ENCODE measurements at regions not wholly inside any gene's neighbourhood (a gene's known extent, or its start where the extent isn't known, plus 50 kb on each side); places are given as distances from the start of the nearest gene placed in this dataset.

- H3K36me3 ChIP-seq: no peaks in the 10 kb centered on the region
- no peak overlapping the region for H3K27ac ChIP-seq
- no peak overlapping the region for H3K4me3 ChIP-seq
- intact Hi-C loops (cut with DNase I): no loop called here
- TF ChIP-seq, protein P1, sequence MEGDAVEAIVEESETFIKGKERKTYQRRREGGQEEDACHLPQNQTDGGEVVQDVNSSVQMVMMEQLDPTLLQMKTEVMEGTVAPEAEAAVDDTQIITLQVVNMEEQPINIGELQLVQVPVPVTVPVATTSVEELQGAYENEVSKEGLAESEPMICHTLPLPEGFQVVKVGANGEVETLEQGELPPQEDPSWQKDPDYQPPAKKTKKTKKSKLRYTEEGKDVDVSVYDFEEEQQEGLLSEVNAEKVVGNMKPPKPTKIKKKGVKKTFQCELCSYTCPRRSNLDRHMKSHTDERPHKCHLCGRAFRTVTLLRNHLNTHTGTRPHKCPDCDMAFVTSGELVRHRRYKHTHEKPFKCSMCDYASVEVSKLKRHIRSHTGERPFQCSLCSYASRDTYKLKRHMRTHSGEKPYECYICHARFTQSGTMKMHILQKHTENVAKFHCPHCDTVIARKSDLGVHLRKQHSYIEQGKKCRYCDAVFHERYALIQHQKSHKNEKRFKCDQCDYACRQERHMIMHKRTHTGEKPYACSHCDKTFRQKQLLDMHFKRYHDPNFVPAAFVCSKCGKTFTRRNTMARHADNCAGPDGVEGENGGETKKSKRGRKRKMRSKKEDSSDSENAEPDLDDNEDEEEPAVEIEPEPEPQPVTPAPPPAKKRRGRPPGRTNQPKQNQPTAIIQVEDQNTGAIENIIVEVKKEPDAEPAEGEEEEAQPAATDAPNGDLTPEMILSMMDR (IDR thresholded peaks at IDR 0.05): no peak
- DNase-seq (no peak), ATAC-seq (no peak)
- H3K9me3 ChIP-seq: no peaks in the 10 kb centered on the region
- H3K4me1 ChIP-seq: peaks cover 0 to 11% (median 0%) of the 10 kb centered on the region in 9 donors
- no peaks in the 10 kb centered on the region for H3K27me3 ChIP-seq
Measured at GRCh38 chrX:150094996-150095395, 156.7 kb upstream of the EOLA2 start.

DNA sequence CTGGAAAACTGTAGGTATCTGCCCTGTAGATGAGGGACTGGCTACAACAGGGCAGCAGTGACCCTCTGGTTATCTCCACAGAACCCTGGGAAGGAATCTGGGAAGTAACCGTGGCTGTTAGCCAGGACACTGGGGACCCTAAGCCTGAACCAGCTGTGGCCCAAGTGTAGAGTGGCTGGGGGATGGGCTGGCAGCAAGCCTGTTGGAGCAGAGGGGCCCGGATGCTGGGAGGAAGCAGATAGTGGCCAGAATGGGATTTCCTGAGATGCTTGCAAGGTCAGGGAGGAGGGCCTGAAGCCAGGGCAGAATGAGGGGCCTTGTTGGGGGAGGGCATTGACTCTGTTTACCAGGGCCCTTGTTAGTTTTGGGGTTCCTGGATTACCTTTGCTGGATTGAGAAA, 161.0 kb upstream of the EOLA2 start:
- TF ChIP-seq, protein P1 (IDR thresholded peaks at IDR 0.05): no peak
- no peak for DNase-seq
- ATAC-seq: no peak
- intact Hi-C loops (cut with DNase I): no loop called here
- H3K27me3 ChIP-seq: no peaks in the 10 kb centered on the region
- H3K36me3 ChIP-seq: no peaks in the 10 kb centered on the region
- H3K27ac ChIP-seq: no peak overlapping the region
- peaks cover 0 to 9% (median 0%) of the 10 kb centered on the region in 9 donors for H3K4me1 ChIP-seq
- WGBS, 2 donors: 18 to 33% methylated on average over 2 of the region's 2 CpGs
- H3K4me3 ChIP-seq: no peak overlapping the region
- peaks cover 0 to 5% (median 0%) of the 10 kb centered on the region in 11 donors for H3K9me3 ChIP-seq

- 87 to 91% methylated on average over 3 of the region's 3 CpGs for WGBS, 2 donors
- H3K36me3 ChIP-seq: no peaks in the 10 kb centered on the region
- peaks cover 0 to 5% (median 0%) of the 10 kb centered on the region in 11 donors for H3K9me3 ChIP-seq
- intact Hi-C loops (cut with DNase I): no loop called here
- no peak overlapping the region for H3K27ac ChIP-seq
- no peaks in the 10 kb centered on the region for H3K27me3 ChIP-seq
- H3K4me3 ChIP-seq: no peak overlapping the region
- TF ChIP-seq, protein P1 (IDR thresholded peaks at IDR 0.05): no peak
- ATAC-seq (no peak), DNase-seq (no peak)
- peaks cover 0 to 6% (median 0%) of the 10 kb centered on the region in 9 donors for H3K4me1 ChIP-seq
Measured at GRCh38 chrX:150100261-150100660, 162.0 kb upstream of the EOLA2 start.

DNA sequence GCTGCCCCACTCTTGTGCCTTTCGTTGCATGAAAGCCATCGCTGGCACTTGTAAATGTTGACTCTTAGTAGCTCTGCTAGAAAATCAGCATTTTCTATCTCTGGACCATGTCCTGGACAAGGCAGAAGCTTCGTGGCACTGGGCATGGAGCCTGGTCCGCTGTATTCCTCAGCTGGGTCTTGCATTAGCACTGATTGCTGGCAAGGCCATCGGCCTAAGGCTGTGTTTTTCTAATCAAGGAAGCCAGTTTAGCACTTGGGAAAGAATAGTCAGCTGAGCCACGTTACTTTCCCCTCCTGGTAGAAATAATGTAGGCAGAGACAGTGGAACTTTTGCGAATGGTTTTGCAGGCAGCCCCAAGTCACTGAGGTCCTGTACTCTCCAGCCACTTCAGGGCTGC, 180.2 kb upstream of the EOLA2 start:
- Histone ChIP-seq H3K4me1 (no peaks in the 10 kb centered on the region), H3K27me3 (no peaks in the 10 kb centered on the region), H3K9me3 (no peaks in the 10 kb centered on the region), H3K36me3 (no peaks in the 10 kb centered on the region), H3K4me3 (no peak overlapping the region), H3K27ac (no peak overlapping the region)
- intact Hi-C loops (cut with DNase I): no loop called here
- DNase-seq (no peak), ATAC-seq (peak in 3 of 8 donors; percentile 24 to 42 (median 25))
- WGBS, 2 donors: 53 to 57% methylated on average over 7 of the region's 7 CpGs
- TF ChIP-seq, protein P1 (IDR thresholded peaks at IDR 0.05): no peak

All from heart right ventricle (tissue), 16 donors.